ENCODE measurements at regions not wholly inside any gene's neighbourhood (a gene's known extent, or its start where the extent isn't known, plus 50 kb on each side); places are given as distances from the start of the nearest gene placed in this dataset.

DNA sequence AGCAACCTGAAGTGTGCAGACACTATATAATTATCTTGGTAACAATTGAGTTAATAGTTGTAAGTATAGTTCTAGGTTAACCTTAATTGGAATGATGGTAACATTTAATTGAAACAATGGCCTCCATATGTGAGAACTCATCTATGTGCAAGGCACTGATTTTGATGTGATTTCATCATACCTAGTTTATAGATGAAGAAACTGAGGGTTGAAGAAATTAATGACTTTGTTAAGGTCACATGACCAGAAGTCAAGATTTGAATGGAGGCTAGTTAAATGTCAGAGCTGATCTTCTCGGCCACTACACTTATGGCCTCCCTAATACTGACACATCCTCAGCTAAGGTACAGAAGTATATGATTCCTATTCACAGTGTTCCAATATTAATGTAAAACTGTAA is 128.2 kb upstream of the PSMD7 start:
- Histone ChIP-seq H3K9ac (ENCODE audit: low read length) (no peak overlapping the region), H3K4me3 (ENCODE audit: low read length) (no peak overlapping the region), H3K36me3 (ENCODE audit: control insufficient read depth, insufficient read depth, low read length) (no peaks in the 10 kb centered on the region), H3K27me3 (ENCODE audit: control insufficient read depth, insufficient read depth, low read length) (no peaks in the 10 kb centered on the region), H3K4me1 (ENCODE audit: control insufficient read depth, insufficient read depth, low read length) (no peaks in the 10 kb centered on the region), H3K9me3 (ENCODE audit: control insufficient read depth, low read length) (no peaks in the 10 kb centered on the region)

- Histone ChIP-seq H3K4me1 (ENCODE audit: control insufficient read depth, insufficient read depth, low read length) (no peaks in the 10 kb centered on the region), H3K9me3 (ENCODE audit: control insufficient read depth, low read length) (no peaks in the 10 kb centered on the region), H3K9ac (ENCODE audit: low read length) (no peak overlapping the region)
Measured at GRCh38 chr16:74166456-74166855, 130.2 kb upstream of the PSMD7 start.

GRCh38 chr16:74165566-74166080 is 131.0 kb upstream of the PSMD7 start:
- Histone ChIP-seq H3K4me1 (ENCODE audit: control insufficient read depth, insufficient read depth, low read length) (no peaks in the 10 kb centered on the region), H3K36me3 (ENCODE audit: control insufficient read depth, insufficient read depth, low read length) (no peaks in the 10 kb centered on the region), H3K4me3 (ENCODE audit: low read length) (no peak overlapping the region), H3K9me3 (ENCODE audit: control insufficient read depth, low read length) (no peaks in the 10 kb centered on the region), H3K27me3 (ENCODE audit: control insufficient read depth, insufficient read depth, low read length) (no peaks in the 10 kb centered on the region), H3K9ac (ENCODE audit: low read length) (no peak overlapping the region)

More at GRCh38 chr16:74166456-74166855, 130.2 kb upstream of the PSMD7 start:
- Histone ChIP-seq H3K4me3 (ENCODE audit: low read length) (no peak overlapping the region), H3K27me3 (ENCODE audit: control insufficient read depth, insufficient read depth, low read length) (no peaks in the 10 kb centered on the region), H3K36me3 (ENCODE audit: control insufficient read depth, insufficient read depth, low read length) (no peaks in the 10 kb centered on the region)

- Histone ChIP-seq H3K9ac (ENCODE audit: low read length) (no peak overlapping the region), H3K9me3 (ENCODE audit: control insufficient read depth, low read length) (no peaks in the 10 kb centered on the region), H3K4me3 (ENCODE audit: low read length) (no peak overlapping the region), H3K36me3 (ENCODE audit: control insufficient read depth, insufficient read depth, low read length) (no peaks in the 10 kb centered on the region), H3K27me3 (ENCODE audit: control insufficient read depth, insufficient read depth, low read length) (no peaks in the 10 kb centered on the region), H3K4me1 (ENCODE audit: control insufficient read depth, insufficient read depth, low read length) (no peaks in the 10 kb centered on the region)
Measured at GRCh38 chr16:74160759-74161158, 135.9 kb upstream of the PSMD7 start.

DNA sequence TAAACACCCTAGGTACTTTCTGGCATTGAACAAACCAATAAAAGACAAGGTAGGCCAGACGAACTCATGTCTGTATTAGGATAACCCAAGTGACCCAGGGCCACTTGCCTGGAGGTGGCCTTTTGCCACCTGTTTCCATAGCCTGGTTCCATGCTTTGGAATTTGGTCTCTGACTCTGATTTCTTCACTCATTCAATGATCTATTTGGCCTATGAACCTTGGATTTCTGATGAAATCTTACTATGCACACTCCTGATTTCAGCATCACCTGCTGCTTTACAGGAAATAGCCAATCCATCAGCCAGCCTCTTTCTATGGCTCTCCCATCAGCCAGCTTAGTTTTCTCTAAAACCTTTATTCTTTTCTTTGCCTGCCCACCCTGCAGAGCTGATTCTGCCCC is 142.8 kb upstream of the PSMD7 start:
- Histone ChIP-seq H3K4me1 (ENCODE audit: control insufficient read depth, insufficient read depth, low read length) (no peaks in the 10 kb centered on the region), H3K4me3 (ENCODE audit: low read length) (no peak overlapping the region), H3K9me3 (ENCODE audit: control insufficient read depth, low read length) (no peaks in the 10 kb centered on the region), H3K36me3 (ENCODE audit: control insufficient read depth, insufficient read depth, low read length) (no peaks in the 10 kb centered on the region), H3K27me3 (ENCODE audit: control insufficient read depth, insufficient read depth, low read length) (no peaks in the 10 kb centered on the region), H3K9ac (ENCODE audit: low read length) (no peak overlapping the region)

- no peak overlapping the region for H3K9ac ChIP-seq (ENCODE audit: low read length)
- H3K4me1 ChIP-seq (ENCODE audit: control insufficient read depth, insufficient read depth, low read length): no peaks in the 10 kb centered on the region
- no peak overlapping the region for H3K4me3 ChIP-seq (ENCODE audit: low read length)
Measured at GRCh38 chr16:74146643-74147042, 150.0 kb upstream of the PSMD7 start.

DNA sequence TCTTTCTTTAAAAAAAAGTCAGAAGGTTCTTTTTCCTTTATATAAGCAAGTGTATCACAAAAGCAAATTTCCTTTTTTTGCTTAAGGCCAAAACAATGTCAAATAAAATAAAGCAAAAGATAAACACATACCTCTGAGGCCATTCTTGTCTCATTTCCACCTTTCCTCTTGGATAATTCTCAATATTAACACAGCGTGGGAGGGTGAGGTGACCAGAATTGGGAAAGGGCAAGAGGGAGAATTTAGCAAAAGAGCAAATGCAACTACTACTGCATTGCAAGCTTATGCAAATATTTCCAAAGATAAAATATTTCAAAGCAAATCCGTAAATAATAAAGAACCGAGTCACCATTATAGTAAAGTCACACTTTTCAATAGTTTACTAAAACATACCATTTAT is 153.4 kb upstream of the PSMD7 start:
- no peak overlapping the region for H3K4me3 ChIP-seq (ENCODE audit: low read length)
- H3K36me3 ChIP-seq (ENCODE audit: control insufficient read depth, insufficient read depth, low read length): no peaks in the 10 kb centered on the region
- H3K4me1 ChIP-seq (ENCODE audit: control insufficient read depth, insufficient read depth, low read length): no peaks in the 10 kb centered on the region
- H3K9ac ChIP-seq (ENCODE audit: low read length): no peak overlapping the region
- no peaks in the 10 kb centered on the region for H3K27me3 ChIP-seq (ENCODE audit: control insufficient read depth, insufficient read depth, low read length)
- no peaks in the 10 kb centered on the region for H3K9me3 ChIP-seq (ENCODE audit: control insufficient read depth, low read length)

More at GRCh38 chr16:74146643-74147042, 150.0 kb upstream of the PSMD7 start:
- H3K36me3 ChIP-seq (ENCODE audit: control insufficient read depth, insufficient read depth, low read length): no peaks in the 10 kb centered on the region
- no peaks in the 10 kb centered on the region for H3K9me3 ChIP-seq (ENCODE audit: control insufficient read depth, low read length)
- H3K27me3 ChIP-seq (ENCODE audit: control insufficient read depth, insufficient read depth, low read length): no peaks in the 10 kb centered on the region

- H3K9ac ChIP-seq (ENCODE audit: low read length): no peak overlapping the region
Measured at GRCh38 chr16:74141015-74141414, 155.6 kb upstream of the PSMD7 start.

GRCh38 chr16:74140557-74140956 is 156.1 kb upstream of the PSMD7 start:
- H3K9me3 ChIP-seq (ENCODE audit: control insufficient read depth, low read length): no peaks in the 10 kb centered on the region
- no peaks in the 10 kb centered on the region for H3K27me3 ChIP-seq (ENCODE audit: control insufficient read depth, insufficient read depth, low read length)
- no peak overlapping the region for H3K4me3 ChIP-seq (ENCODE audit: low read length)
- H3K4me1 ChIP-seq (ENCODE audit: control insufficient read depth, insufficient read depth, low read length): no peaks in the 10 kb centered on the region
- H3K9ac ChIP-seq (ENCODE audit: low read length): no peak overlapping the region
- no peaks in the 10 kb centered on the region for H3K36me3 ChIP-seq (ENCODE audit: control insufficient read depth, insufficient read depth, low read length)

More at GRCh38 chr16:74141015-74141414, 155.6 kb upstream of the PSMD7 start:
- Histone ChIP-seq H3K9me3 (ENCODE audit: control insufficient read depth, low read length) (no peaks in the 10 kb centered on the region), H3K4me3 (ENCODE audit: low read length) (no peak overlapping the region), H3K4me1 (ENCODE audit: control insufficient read depth, insufficient read depth, low read length) (no peaks in the 10 kb centered on the region), H3K36me3 (ENCODE audit: control insufficient read depth, insufficient read depth, low read length) (no peaks in the 10 kb centered on the region), H3K27me3 (ENCODE audit: control insufficient read depth, insufficient read depth, low read length) (no peaks in the 10 kb centered on the region)

DNA sequence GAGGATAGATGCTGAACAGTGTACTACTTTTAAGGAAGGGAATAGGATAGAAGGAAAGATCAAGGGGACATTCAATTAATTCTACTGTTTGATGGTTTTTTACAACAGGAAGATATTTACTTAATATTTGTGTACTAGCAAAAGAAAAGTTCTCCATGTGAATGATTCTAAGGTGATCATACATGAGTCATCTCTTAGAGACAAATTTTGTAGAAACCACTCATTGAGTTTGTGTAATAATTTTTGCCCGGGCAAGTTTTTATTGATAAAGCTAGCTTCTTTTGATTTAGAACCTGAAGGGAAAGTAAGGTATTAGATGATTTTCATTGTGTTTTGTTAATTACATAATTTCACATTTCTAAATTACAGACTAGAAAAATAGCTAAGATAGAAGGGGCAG is 172.8 kb upstream of the PSMD7 start:
- H3K36me3 ChIP-seq (ENCODE audit: control insufficient read depth, insufficient read depth, low read length): no peaks in the 10 kb centered on the region
- no peak overlapping the region for H3K9ac ChIP-seq (ENCODE audit: low read length)
- H3K4me3 ChIP-seq (ENCODE audit: low read length): no peak overlapping the region
- no peaks in the 10 kb centered on the region for H3K27me3 ChIP-seq (ENCODE audit: control insufficient read depth, insufficient read depth, low read length)
- no peaks in the 10 kb centered on the region for H3K9me3 ChIP-seq (ENCODE audit: control insufficient read depth, low read length)
- no peaks in the 10 kb centered on the region for H3K4me1 ChIP-seq (ENCODE audit: control insufficient read depth, insufficient read depth, low read length)

DNA sequence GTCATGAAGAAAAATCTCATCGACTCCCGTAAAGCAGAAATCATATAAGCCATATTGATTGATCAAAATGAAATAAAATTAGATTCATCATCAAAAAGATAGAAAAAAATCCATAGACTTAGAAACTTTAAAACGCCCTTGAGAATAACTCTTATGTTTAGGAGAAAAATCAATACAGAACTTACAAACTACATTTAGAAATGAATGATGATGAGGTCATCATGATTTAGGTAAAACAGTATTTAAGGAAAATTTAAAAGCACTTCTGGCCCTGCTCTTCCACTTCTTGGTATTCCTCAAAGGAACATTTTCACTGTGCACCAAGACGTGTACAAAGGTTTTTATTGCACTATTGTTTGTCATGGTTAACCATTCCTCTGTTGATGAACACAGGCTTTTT is 173.4 kb upstream of the PSMD7 start:
- Histone ChIP-seq H3K9ac (ENCODE audit: low read length) (no peak overlapping the region), H3K4me1 (ENCODE audit: control insufficient read depth, insufficient read depth, low read length) (no peaks in the 10 kb centered on the region), H3K36me3 (ENCODE audit: control insufficient read depth, insufficient read depth, low read length) (no peaks in the 10 kb centered on the region), H3K27me3 (ENCODE audit: control insufficient read depth, insufficient read depth, low read length) (no peaks in the 10 kb centered on the region), H3K4me3 (ENCODE audit: low read length) (no peak overlapping the region), H3K9me3 (ENCODE audit: control insufficient read depth, low read length) (no peaks in the 10 kb centered on the region)

DNA sequence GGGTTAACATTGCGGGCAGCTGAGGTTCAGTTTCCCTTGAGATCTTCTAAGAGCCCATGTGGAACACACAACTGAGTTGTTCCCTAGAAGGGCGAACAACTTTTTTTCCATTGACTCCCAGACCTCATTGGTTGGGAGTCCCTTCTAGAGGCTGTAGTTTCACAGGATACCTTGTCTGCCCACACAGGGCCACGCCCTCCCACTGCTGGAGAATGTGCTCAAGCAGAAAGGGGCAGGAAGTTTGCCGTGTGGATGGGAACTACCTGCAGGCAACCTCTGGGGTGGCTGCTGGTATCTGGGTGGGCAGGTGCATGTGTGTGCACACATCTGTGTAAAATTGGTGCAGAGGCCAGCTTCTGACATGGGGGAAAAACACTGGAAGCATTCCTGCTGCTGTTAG is 178.8 kb upstream of the PSMD7 start:
- H3K4me3 ChIP-seq (ENCODE audit: low read length): no peak overlapping the region
- no peaks in the 10 kb centered on the region for H3K36me3 ChIP-seq (ENCODE audit: control insufficient read depth, insufficient read depth, low read length)
- no peaks in the 10 kb centered on the region for H3K9me3 ChIP-seq (ENCODE audit: control insufficient read depth, low read length)
- no peaks in the 10 kb centered on the region for H3K4me1 ChIP-seq (ENCODE audit: control insufficient read depth, insufficient read depth, low read length)
- no peaks in the 10 kb centered on the region for H3K27me3 ChIP-seq (ENCODE audit: control insufficient read depth, insufficient read depth, low read length)
- no peak overlapping the region for H3K9ac ChIP-seq (ENCODE audit: low read length)

DNA sequence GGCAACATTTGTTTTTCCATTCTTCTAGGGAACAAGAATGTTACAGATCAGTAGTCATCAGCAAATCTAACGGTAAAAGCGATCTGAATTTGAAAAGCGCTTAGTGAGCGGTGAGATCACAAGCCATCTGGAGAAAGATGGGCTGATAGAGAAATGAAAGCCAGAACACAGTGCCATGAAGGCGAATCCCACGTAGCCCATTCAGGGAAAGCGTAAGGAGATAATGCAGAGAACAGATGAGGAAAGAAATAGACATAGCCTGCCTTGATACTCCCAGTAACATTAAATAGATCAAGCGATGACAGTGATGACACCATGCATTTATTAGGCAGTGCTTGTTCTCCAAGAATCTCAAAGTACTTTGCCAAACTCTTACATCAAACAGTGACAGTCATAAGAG is 183.1 kb upstream of the PSMD7 start:
- Histone ChIP-seq H3K9me3 (ENCODE audit: control insufficient read depth, low read length) (no peaks in the 10 kb centered on the region), H3K9ac (ENCODE audit: low read length) (no peak overlapping the region), H3K4me3 (ENCODE audit: low read length) (no peak overlapping the region), H3K27me3 (ENCODE audit: control insufficient read depth, insufficient read depth, low read length) (no peaks in the 10 kb centered on the region), H3K4me1 (ENCODE audit: control insufficient read depth, insufficient read depth, low read length) (no peaks in the 10 kb centered on the region), H3K36me3 (ENCODE audit: control insufficient read depth, insufficient read depth, low read length) (no peaks in the 10 kb centered on the region)
